ENCODE measurements at regions not wholly inside any gene's neighbourhood (a gene's known extent, or its start where the extent isn't known, plus 50 kb on each side); places are given as distances from the start of the nearest gene placed in this dataset.

- TF ChIP-seq CTCF (IDR thresholded peaks at IDR 0.05; ENCODE audit: low read depth, low read length) (no peak), POLR2A (IDR thresholded peaks at IDR 0.05; ENCODE audit: extremely low read depth, insufficient read length) (no peak)
Observed at GRCh38 chr18:71899183-71899582, 645.0 kb downstream of the CBLN2 start.

All from NB4 (cell line).